EH (cell line): ENCODE measurements at regions not wholly inside any gene's neighbourhood (a gene's known extent, or its start where the extent isn't known, plus 50 kb on each side); places are given as distances from the start of the nearest gene placed in this dataset.

Source experiments
- DNase-seq: peaks from one replicate; pipeline ENCODE4 v3.0.0-alpha.2; 2015; ENCODE audit warnings: low read depth

DNA sequence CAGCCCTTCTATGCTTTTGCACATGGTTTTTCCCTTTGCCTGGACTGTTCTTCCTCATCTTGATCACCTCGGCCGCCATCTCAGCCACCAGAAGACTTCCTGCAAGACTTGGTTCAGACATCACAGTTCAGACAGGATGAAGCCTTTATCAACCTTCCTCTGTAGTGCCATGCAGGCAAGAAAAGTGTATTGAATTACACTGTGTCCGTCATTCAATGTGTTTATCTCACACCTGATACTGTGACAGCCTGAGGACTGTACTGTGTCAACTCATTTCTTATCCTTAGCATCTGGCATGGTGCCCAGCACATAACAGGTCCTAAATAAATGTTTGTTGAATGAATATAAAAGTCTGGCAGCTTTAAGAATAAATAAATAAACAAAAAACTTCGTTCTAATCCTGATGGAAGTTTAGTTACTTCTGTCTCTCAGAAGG lies 133.3 kb upstream of the MAN1A1 start:
- DNase-seq = no peak

GRCh38 chr6:119481976-119482375 lies 132.4 kb upstream of the MAN1A1 start:
- DNase-seq = no peak

DNA sequence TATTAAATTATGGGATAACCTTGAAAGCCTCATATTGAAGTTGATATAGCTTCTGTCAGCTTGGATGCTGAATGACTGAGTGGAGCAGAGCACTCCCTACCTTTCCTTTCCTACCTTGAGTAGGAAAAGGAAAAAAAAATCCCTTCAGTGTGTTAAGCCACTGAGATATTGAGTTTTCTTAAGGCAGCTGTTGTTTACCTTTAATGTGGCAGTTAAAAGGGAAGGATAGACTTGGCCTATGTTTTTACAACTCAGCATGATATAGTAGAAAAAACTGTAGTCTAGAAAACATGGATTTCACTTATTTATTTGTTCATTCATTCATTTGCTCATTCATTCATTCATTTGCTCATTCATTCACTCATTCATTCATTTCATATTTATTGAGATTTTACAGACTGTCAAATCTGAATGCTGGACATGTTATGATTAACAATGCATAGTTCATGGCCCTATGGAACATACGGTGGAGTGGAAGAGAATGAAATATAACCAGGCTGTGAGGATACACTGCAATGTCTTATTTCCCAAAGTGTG lies 131.5 kb upstream of the MAN1A1 start:
- no peak for DNase-seq

GRCh38 chr6:119479860-119480655 lies 130.5 kb upstream of the MAN1A1 start:
- DNase-seq = peak; percentile 12

DNA sequence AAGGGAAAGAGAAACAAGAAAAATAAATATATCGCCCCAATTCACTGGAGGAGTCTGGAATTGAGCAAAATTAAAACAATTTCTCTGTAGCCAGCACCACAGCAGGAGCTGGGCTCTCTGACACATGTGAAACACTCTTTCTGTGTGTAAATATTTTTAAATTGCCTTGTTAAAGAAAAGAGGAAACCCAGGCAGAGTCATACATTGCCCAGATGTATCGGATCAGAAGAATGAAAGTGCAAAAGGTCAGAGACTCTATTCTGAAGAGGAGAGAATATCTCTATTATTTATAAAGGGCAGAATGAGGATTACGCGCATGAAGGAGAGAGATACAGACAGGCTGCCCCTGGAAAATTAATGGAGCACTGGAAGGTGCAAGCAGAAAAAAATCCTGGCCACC lies 127.0 kb upstream of the MAN1A1 start:
- DNase-seq = no peak

- DNase-seq = no peak
Measured at GRCh38 chr6:119476024-119476423, 126.5 kb upstream of the MAN1A1 start.

- DNase-seq = no peak
Measured at GRCh38 chr6:119470893-119471542, 121.5 kb upstream of the MAN1A1 start.

DNA sequence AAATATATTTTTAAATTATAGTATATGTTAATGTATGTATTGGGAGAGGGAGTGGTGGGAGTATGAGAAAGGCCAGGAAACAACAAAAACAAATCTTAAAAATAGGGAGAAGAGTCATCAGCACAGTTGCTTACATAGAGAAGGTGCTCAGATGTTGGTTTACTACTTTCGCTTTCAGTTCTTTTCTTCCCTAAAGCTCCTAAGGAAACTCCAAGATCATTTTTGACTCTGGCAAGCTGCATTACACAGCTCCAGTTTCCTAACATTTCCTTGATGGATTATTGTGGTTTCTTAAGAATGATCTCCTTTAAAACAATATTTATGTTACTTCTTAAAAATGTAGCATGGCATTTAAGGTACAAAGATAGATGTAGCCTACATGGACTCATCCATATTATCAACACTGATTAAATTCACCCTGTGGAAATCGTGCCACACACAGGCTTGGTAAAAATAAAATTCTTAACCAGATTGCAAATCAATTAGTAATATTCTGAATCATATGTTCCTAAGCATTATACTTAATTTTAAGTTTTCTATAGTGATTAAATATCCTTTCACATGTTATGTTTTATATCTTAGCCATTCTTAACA lies 118.0 kb upstream of the MAN1A1 start:
- no peak for DNase-seq

DNA sequence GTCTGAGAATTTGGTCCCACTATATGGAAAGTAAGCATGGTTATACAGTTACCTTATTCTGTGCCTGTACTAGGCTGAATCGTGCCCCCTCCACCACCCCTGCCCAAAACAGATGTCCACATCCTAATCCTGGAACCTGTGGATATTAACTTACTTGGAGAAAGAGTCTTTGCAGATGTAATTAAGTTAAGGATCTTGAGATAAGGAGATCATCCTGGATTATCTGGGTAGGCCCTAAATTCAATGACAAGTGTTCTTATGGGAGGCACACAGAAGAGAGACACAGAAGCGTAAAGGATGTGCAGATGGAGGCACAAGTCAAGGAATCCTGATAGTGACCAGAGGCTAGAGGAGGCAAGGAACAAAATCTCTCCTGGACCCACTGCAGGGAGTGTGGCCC lies 116.7 kb upstream of the MAN1A1 start:
- DNase-seq = no peak

DNA sequence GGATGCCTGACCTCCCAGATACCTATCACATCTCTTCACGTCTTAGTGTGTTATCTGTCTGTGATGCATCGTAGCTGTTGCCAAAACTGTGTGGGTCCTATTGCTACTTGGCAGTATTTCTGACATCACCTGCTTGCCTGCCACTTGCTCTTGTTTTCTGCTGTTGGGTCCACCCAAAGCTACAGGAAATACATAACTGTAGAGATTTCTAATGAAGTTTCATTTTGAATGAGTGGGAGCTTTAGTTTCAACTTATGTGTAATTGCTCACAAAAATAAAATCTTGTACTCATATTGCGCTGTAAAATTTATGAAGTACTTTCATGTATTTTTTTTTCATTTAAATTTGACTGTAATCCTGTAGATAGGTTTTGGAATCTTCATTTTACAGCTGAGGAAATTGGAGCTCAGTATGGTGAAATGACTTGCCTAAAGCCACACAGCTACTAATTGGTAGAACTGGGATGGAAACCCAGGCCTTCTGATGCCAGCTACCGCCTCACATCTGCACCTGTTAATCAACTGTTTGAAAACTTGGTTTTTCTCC lies 113.6 kb upstream of the MAN1A1 start:
- no peak for DNase-seq

DNA sequence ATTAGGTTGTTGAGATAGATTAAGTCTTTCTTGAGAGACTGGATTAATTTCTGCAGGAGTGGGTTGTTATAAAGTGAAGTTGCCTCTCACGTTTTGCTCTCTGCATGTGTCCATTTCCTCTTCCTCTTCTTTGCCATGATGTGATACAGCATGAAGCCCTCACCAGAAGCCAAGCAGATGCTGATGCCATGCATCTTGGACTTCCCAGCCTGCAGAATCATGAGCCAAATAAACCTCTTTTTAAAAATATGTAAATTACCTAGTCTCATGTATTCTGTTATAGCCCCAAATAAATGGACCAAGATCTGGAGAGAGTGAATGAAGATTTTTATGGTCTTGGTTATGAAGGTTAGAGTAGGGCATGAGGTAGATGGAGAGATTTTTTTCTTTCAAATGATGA lies 111.6 kb upstream of the MAN1A1 start:
- DNase-seq = no peak

DNA sequence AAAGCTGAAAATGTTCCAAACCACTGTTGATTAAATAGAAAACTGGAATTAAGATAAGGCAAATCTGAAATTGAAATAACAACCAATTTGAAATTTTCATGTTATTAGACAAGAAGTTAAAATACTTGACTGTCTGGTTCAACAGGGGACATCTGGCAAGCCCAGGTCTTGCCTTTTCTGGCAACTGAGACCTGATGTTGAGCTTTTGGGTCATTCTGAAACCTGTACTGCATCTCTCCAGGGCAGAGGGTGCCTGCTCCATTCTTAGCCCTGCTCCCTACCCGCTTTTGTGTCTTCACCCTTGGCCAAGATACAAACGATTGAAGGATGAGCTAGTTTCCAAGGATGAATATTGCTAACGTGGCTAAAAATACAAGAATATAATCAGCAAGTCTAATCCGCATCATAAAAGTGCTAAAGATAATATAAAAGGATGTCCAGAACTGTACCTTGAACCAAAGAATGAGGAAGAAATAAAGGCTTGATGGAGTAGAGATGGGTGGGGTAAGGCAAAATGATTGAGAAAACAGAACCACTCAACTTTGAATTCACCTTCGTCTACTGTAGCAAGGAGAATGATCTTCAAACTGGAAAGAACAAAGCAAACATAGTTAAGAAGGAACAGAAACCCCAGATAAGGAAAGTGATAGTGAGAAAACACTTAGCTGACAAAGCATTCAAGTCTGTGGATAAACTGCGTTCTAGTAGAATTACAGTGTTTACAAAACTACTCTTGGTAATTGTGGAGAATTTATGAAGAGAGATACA lies 109.8 kb upstream of the MAN1A1 start:
- DNase-seq = no peak

DNA sequence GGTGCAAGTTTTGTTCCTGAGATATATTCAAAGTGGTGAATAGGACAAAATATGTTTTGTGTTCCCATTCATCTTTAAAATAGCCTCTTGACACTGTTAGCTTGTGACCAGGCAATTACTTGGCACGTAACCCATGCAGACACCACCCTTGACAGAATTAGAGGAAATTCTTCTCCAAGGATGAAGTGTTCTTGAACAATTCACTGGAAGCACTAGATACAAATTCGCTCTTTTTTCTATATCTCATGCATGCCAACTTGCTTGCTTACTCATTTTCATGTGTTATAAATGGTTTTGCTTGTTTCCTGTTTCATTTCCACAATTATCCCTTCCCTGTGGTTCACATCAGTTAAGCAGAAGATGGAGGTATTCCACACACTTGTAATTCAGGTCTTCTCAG lies 105.2 kb upstream of the MAN1A1 start:
- DNase-seq = no peak

- no peak for DNase-seq
Measured at GRCh38 chr6:119453242-119454200, 104.0 kb upstream of the MAN1A1 start.

DNA sequence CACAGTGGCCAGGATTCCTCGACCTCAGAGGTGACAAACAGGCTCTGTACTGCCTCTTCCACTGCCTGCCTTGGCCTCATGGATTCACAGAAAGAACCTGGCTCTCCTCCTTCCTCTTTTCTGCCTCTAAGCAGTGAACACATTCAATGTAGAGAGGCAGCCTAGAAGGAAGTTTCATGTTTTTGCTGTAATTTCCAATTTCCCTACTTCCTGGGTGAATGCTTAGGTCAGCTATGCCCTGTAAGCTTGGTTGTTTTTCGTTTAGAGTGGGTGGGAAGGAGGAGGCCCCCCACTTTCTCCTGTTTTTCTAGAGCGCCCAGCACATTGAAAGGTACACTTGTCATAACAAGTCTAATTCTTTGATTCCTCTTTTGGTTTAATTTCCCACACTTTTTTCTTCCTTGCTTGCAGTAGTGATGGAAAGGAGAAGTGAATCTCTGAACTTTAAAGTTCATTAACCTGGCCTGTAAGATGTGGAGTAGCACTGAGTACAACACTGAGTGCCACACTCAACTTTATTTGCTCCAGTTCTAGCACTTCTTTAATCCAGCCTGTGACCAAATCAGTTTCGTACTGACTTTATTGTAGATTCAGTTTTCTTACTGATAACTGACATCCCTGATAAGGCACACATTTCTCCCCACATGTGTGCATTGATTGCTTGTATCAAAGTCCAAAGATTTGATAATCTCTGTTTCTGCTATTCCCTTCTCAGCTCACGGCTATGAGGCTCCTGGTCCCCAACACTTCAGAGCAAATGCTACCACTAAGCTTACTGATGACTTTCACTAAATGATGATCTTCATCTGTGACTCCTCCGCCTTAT lies 100.0 kb upstream of the MAN1A1 start:
- DNase-seq = no peak

GRCh38 chr6:119447921-119448320 lies 98.4 kb upstream of the MAN1A1 start:
- no peak for DNase-seq

- DNase-seq = peak; percentile 58
Measured at GRCh38 chr6:119446609-119447008, 97.0 kb upstream of the MAN1A1 start.

- DNase-seq = peak; percentile 45
Measured at GRCh38 chr6:119446115-119446554, 96.6 kb upstream of the MAN1A1 start.

- no peak for DNase-seq
Measured at GRCh38 chr6:119445666-119446065, 96.1 kb upstream of the MAN1A1 start.
